A549 (cell line): ENCODE measurements at regions not wholly inside any gene's neighbourhood (a gene's known extent, or its start where the extent isn't known, plus 50 kb on each side); places are given as distances from the start of the nearest gene placed in this dataset.

ENCODE experiments used
- ATAC-seq, 2 experiments: fragments of 200-7000 bp in 1 of 2; fragments of >200 bp in 1 of 2; cut with Nextera tagmentation in 1 of 2; cut with Tn5 transposase in 1 of 2; 3 replicates each; pipeline versions ENCODE4 v1.8.0 to v1.9.1; 2018 to 2020; ENCODE audit warnings: mild to moderate bottlenecking in 1 of 2, moderate library complexity in 1 of 2
- CTCF ChIA-PET: fragments of 300-600 bp; sonication (Branson Sonifier 250); formaldehyde crosslinking; extraction: SDS; loops from one replicate; lab custom pipeline; 2021; ENCODE audit warnings: antibody characterized with exemption, inconsistent platforms; lab: Yijun Ruan, JAX
- POLR2A ChIA-PET: fragments of 350-600 bp; formaldehyde crosslinking; extraction: SDS; loops from one replicate; lab custom pipeline; 2021; ENCODE audit warnings: antibody characterized with exemption, inconsistent platforms; lab: Yijun Ruan, JAX
- DNase-seq, 2 experiments: peaks; one replicate each; pipeline versions ENCODE4 v3.0.0 to v3.0.0-alpha.2; 2011 to 2016; ENCODE audit warnings: low read depth in 1 of 2, low spot score in 1 of 2
- FAIRE-seq: peaks from 2 replicates; lab custom pipeline; 2011; peaks lifted over from hg19 to GRCh38; lab: Jason Lieb, UNC
- H3K27ac ChIP-seq, 2 experiments: fragments of >200 bp; sonication (Bioruptor Twin); formaldehyde crosslinking; 3 replicates each; pipeline ENCODE4 v1.5.1; 2016 to 2017
- H3K4me1 ChIP-seq: fragments of >200 bp; sonication (Bioruptor Twin); formaldehyde crosslinking; 3 replicates; pipeline ENCODE4 v1.6.1; 2016
- H3K4me2 ChIP-seq: fragments of >200 bp; sonication (Bioruptor Twin); formaldehyde crosslinking; 3 replicates; pipeline ENCODE4 v1.6.1; 2016
- H3K4me3 ChIP-seq: fragments of >200 bp; sonication (Bioruptor Twin); formaldehyde crosslinking; 3 replicates; pipeline ENCODE4 v1.5.1; 2016
- H3K9me3 ChIP-seq: fragments of >200 bp; sonication (Bioruptor Twin); formaldehyde crosslinking; 3 replicates; pipeline ENCODE4 v1.6.1; 2016
- ATOH8 ChIP-seq: fragments of 250-450 bp; sonication (Bioruptor Pico); IDR thresholded peaks from 2 replicates; pipeline ENCODE4 v1.5.0; 2020; ENCODE audit warnings: low read depth, mild to moderate bottlenecking, moderate library complexity
- CEBPB ChIP-seq, 2 experiments: fragments of >200 bp in 1 of 2; sonication (Bioruptor Twin) in 1 of 2; formaldehyde crosslinking in 1 of 2; IDR thresholded peaks; 2 replicates each; pipeline ENCODE4 v1.6.1; 2012 to 2016
- FOSB ChIP-seq: fragments of 250-450 bp; sonication (Bioruptor Pico); IDR thresholded peaks from 2 replicates; pipeline ENCODE4 v1.5.0; 2020; ENCODE audit warnings: mild to moderate bottlenecking, moderate library complexity
- FOSL2 ChIP-seq, 2 experiments: fragments of 450-650 bp in 1 of 2; fragments of >200 bp in 1 of 2; sonication (Bioruptor Twin) in 1 of 2; formaldehyde crosslinking; IDR thresholded peaks; 2 replicates each; pipeline versions ENCODE4 v1.5.0 to v1.6.1; 2016 to 2020; ENCODE audit warnings: mild to moderate bottlenecking in 1 of 2, moderate library complexity in 1 of 2
- FOXS1 ChIP-seq: fragments of 250-450 bp; sonication (Bioruptor Pico); IDR thresholded peaks from 2 replicates; pipeline ENCODE4 v1.5.0; 2020; ENCODE audit warnings: mild to moderate bottlenecking, moderate library complexity
- GATA3 ChIP-seq: IDR thresholded peaks from 2 replicates; pipeline ENCODE4 v1.6.1; 2012; ENCODE audit warnings: borderline replicate concordance
- HEYL ChIP-seq: fragments of 250-450 bp; sonication (Bioruptor Pico); IDR thresholded peaks from 2 replicates; pipeline ENCODE4 v1.8.0; 2021; ENCODE audit warnings: mild to moderate bottlenecking, moderate library complexity
- JUN ChIP-seq, 2 experiments: fragments of >200 bp; sonication (Bioruptor Twin); formaldehyde crosslinking; IDR thresholded peaks; 2 replicates in 1 of 2; 3 replicates in 1 of 2; pipeline ENCODE4 v1.6.1; 2016 to 2017
- JUNB ChIP-seq: fragments of >200 bp; sonication (Bioruptor Twin); formaldehyde crosslinking; IDR thresholded peaks from 2 replicates; pipeline ENCODE4 v1.6.1; 2016
- MAFK ChIP-seq: fragments of 450-650 bp; IDR thresholded peaks from 2 replicates; pipeline ENCODE4 v1.6.1; 2014; ENCODE audit not compliant: partially characterized antibody
- MAZ ChIP-seq: fragments of 150-350 bp; IDR thresholded peaks from 2 replicates; pipeline ENCODE4 v1.6.1; 2014; ENCODE audit warnings: antibody characterized with exemption, low read depth, low read length, borderline replicate concordance
- NPAS2 ChIP-seq: fragments of 250-450 bp; sonication (Bioruptor Pico); IDR thresholded peaks from 2 replicates; pipeline ENCODE4 v1.8.0; 2022; ENCODE audit warnings: mild to moderate bottlenecking, moderate library complexity, borderline replicate concordance
- PHF8 ChIP-seq: fragments of 200-600 bp; sonication (generic); IDR thresholded peaks from 2 replicates; pipeline ENCODE4 v1.6.1; 2016; ENCODE audit warnings: low read depth, mild to moderate bottlenecking, antibody characterized with exemption, moderate library complexity, borderline replicate concordance
- RAD21 ChIP-seq, 2 experiments: fragments of >200 bp in 1 of 2; sonication (Bioruptor Twin) in 1 of 2; formaldehyde crosslinking in 1 of 2; IDR thresholded peaks in 1 of 2; conservative IDR thresholded peaks in 1 of 2; 2 replicates in 1 of 2; 3 replicates in 1 of 2; pipeline ENCODE4 v1.6.1; 2012 to 2018; ENCODE audit warnings: inconsistent platforms in 1 of 2
- SMC3 ChIP-seq: fragments of >200 bp; sonication (Bioruptor Twin); formaldehyde crosslinking; IDR thresholded peaks from 3 replicates; pipeline ENCODE4 v1.6.1; 2018; ENCODE audit warnings: inconsistent platforms
- USF2 ChIP-seq: fragments of 450-650 bp; IDR thresholded peaks from 2 replicates; pipeline ENCODE4 v1.6.1; 2014; ENCODE audit warnings: antibody characterized with exemption
- ZFP36 ChIP-seq: fragments of 450-650 bp; IDR thresholded peaks from 2 replicates; pipeline ENCODE4 v1.6.1; 2014; ENCODE audit warnings: borderline replicate concordance; ENCODE audit not compliant: partially characterized antibody
- ZSCAN20 ChIP-seq: fragments of 250-450 bp; sonication (Bioruptor Pico); IDR thresholded peaks from 2 replicates; pipeline ENCODE4 v1.8.0; 2022; ENCODE audit warnings: mild to moderate bottlenecking, moderate library complexity
- WGBS: methylation state at CpG from one replicate; pipeline ENCODE4 v1.1.6; 2017; ENCODE audit errors: missing lambda C conversion rate; 5-methylcytosine and 5-hydroxymethylcytosine counted together
- TF ChIP-seq, protein P1 (sequence below): IDR thresholded peaks from 2 replicates; pipeline ENCODE4 v1.6.1; 2012
- TF ChIP-seq, protein P2 (sequence below): fragments of 250-450 bp; sonication (Bioruptor Pico); IDR thresholded peaks from 2 replicates; pipeline ENCODE4 v1.5.0; 2021; ENCODE audit warnings: mild to moderate bottlenecking, moderate library complexity, borderline replicate concordance
- TF ChIP-seq, protein P3 (sequence below): fragments of 200-600 bp; sonication (generic); IDR thresholded peaks from 2 replicates; pipeline ENCODE4 v1.6.1; 2016; ENCODE audit warnings: antibody characterized with exemption, mild to moderate bottlenecking, moderate library complexity

DNA sequence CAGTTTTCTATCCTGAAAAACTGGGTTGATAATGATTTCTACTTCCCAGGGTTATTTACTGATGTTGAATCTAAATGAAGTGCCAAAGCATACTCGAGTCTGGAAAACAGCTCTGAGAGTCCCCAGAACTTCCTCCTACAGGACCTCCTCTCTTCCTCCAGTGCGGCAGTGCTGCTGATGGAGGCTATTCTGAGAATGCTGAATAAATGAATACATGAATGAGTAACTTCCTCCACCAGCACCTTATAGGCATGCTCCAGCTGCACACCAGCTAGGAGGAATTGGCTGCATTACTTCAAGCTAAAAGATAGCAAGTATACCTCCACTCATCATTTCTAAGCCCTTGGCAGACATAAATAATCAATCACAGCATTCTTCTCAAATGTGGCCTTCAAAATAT is 448.8 kb upstream of the CCDC196 start:
- 40% methylated on average over 2 of the region's 2 CpGs for WGBS
- FAIRE-seq, result no peak
- TF ChIP-seq ATOH8 (CRISPR knock-in tag) (no peak), PHF8 (no peak)
- TF ChIP-seq, all 56 proteins: peak for 0
- H3K9me3 ChIP-seq, result no peaks in the 10 kb centered on the region; the same call in 2 of the 3 replicates
- DNase-seq (no peak), ATAC-seq (no peak)
- H3K4me1 ChIP-seq, result no peaks in the 10 kb centered on the region
- no peak overlapping the region for H3K4me2 ChIP-seq
- CTCF ChIA-PET, result no interaction called here
- no peak overlapping the region for H3K4me3 ChIP-seq
- H3K27ac ChIP-seq, result no peak overlapping the region
- POLR2A ChIA-PET, result no interaction called here

DNA sequence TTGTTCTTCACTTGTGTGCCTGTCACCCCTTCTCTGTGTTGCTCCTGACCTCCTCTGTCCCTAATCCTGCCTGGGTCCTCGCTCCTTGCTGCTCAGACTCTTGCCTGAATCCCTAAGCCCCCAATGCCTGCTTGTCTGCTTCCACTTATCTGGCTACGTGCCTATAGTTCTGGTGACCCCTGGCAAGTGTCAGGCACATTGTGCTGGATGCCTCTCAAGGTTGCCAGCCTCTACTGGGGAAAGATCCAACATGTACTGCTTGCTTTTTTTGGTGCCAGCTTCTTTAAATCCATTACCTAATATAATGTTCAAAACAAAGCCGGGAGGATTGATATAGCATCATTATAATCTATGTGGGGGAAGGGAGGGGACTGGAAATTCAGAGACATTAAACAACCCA is 448.0 kb upstream of the CCDC196 start:
- ChIA-PET CTCF (no interaction called here), POLR2A (no interaction called here)
- TF ChIP-seq JUN (IDR thresholded peaks at IDR 0.05) (no peak), USF2 (no peak)
- TF ChIP-seq, protein P1, sequence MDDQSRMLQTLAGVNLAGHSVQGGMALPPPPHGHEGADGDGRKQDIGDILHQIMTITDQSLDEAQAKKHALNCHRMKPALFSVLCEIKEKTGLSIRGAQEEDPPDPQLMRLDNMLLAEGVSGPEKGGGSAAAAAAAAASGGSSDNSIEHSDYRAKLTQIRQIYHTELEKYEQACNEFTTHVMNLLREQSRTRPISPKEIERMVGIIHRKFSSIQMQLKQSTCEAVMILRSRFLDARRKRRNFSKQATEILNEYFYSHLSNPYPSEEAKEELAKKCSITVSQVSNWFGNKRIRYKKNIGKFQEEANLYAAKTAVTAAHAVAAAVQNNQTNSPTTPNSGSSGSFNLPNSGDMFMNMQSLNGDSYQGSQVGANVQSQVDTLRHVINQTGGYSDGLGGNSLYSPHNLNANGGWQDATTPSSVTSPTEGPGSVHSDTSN, result no peak
- H3K4me3 ChIP-seq, result no peak overlapping the region
- 14% methylated on average over 3 of the region's 3 CpGs for WGBS
- no peak for ATAC-seq
- no peak overlapping the region for H3K27ac ChIP-seq
- H3K4me2 ChIP-seq, result no peak overlapping the region
- H3K4me1 ChIP-seq, result no peaks in the 10 kb centered on the region
- no peak for DNase-seq
- no peak for FAIRE-seq
- H3K9me3 ChIP-seq, result no peaks in the 10 kb centered on the region

- 36% methylated on average over 1 of the region's 1 CpG for WGBS
- FAIRE-seq (no peak), ATAC-seq (peak; percentile 63 to 68; a peak in 5 of 6 replicates), DNase-seq (peak in 1 of 2 experiments; percentile 22)
- ChIA-PET CTCF (no interaction called here), POLR2A (no interaction called here)
- Histone ChIP-seq H3K4me1 (no peaks in the 10 kb centered on the region), H3K4me2 (no peak overlapping the region), H3K9me3 (no peaks in the 10 kb centered on the region), H3K27ac (no peak overlapping the region), H3K4me3 (no peak overlapping the region)
- TF ChIP-seq, protein P2, sequence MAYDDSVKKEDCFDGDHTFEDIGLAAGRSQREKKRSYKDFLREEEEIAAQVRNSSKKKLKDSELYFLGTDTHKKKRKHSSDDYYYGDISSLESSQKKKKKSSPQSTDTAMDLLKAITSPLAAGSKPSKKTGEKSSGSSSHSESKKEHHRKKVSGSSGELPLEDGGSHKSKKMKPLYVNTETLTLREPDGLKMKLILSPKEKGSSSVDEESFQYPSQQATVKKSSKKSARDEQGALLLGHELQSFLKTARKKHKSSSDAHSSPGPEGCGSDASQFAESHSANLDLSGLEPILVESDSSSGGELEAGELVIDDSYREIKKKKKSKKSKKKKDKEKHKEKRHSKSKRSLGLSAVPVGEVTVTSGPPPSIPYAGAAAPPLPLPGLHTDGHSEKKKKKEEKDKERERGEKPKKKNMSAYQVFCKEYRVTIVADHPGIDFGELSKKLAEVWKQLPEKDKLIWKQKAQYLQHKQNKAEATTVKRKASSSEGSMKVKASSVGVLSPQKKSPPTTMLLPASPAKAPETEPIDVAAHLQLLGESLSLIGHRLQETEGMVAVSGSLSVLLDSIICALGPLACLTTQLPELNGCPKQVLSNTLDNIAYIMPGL (CRISPR knock-in tag), result no peak
- TF ChIP-seq CEBPB (IDR thresholded peaks at IDR 0.05), result peak; percentile 25 to 44; a peak in 3 of 4 replicates
Measured at GRCh38 chr14:66038618-66039017, 447.6 kb upstream of the CCDC196 start.

DNA sequence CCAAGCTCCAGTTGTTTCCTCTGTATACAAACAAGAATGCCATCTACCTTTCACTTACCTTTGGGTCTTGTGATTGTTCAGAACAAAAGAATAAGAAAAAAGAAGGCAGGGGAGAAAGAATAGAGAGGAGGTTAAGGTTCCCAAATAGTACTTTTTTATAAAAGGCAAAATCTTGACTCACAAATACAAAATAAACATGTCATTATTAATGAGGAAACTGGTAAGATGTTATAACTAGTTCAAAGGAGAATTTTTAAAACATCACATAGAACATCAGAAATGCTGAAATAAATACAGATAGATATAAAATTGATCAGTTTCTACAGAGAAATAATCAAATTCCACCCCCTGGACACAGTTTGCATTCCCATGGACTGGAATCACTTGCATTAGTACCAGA is 446.7 kb upstream of the CCDC196 start:
- ChIA-PET CTCF (no interaction called here), POLR2A (no interaction called here)
- no peak overlapping the region for H3K4me3 ChIP-seq
- ATAC-seq, result no peak
- no peaks in the 10 kb centered on the region for H3K9me3 ChIP-seq
- H3K4me2 ChIP-seq, result no peak overlapping the region
- TF ChIP-seq MAFK (no peak), HEYL (no peak), GATA3 (no peak), ZFP36 (no peak), MAZ (no peak), FOSB (CRISPR knock-in tag) (no peak), NPAS2 (CRISPR knock-in tag) (no peak), SMC3 (no peak), FOXS1 (CRISPR knock-in tag) (no peak), FOSL2 (IDR thresholded peaks at IDR 0.05) (no peak), FOSL2 (CRISPR knock-in tag; IDR thresholded peaks at IDR 0.05) (no peak), ZSCAN20 (CRISPR knock-in tag) (no peak), RAD21 (conservative IDR thresholded peaks at IDR 0.05 in 1 of 2, IDR thresholded peaks at IDR 0.05 in 1 of 2) (no peak), JUNB (no peak)
- TF ChIP-seq, protein P3, sequence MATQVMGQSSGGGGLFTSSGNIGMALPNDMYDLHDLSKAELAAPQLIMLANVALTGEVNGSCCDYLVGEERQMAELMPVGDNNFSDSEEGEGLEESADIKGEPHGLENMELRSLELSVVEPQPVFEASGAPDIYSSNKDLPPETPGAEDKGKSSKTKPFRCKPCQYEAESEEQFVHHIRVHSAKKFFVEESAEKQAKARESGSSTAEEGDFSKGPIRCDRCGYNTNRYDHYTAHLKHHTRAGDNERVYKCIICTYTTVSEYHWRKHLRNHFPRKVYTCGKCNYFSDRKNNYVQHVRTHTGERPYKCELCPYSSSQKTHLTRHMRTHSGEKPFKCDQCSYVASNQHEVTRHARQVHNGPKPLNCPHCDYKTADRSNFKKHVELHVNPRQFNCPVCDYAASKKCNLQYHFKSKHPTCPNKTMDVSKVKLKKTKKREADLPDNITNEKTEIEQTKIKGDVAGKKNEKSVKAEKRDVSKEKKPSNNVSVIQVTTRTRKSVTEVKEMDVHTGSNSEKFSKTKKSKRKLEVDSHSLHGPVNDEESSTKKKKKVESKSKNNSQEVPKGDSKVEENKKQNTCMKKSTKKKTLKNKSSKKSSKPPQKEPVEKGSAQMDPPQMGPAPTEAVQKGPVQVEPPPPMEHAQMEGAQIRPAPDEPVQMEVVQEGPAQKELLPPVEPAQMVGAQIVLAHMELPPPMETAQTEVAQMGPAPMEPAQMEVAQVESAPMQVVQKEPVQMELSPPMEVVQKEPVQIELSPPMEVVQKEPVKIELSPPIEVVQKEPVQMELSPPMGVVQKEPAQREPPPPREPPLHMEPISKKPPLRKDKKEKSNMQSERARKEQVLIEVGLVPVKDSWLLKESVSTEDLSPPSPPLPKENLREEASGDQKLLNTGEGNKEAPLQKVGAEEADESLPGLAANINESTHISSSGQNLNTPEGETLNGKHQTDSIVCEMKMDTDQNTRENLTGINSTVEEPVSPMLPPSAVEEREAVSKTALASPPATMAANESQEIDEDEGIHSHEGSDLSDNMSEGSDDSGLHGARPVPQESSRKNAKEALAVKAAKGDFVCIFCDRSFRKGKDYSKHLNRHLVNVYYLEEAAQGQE, result no peak
- DNase-seq, result no peak
- FAIRE-seq, result no peak
- no peaks in the 10 kb centered on the region for H3K4me1 ChIP-seq
- no peak overlapping the region for H3K27ac ChIP-seq
